ENCODE measurements at regions not wholly inside any gene's neighbourhood (a gene's known extent, or its start where the extent isn't known, plus 50 kb on each side); places are given as distances from the start of the nearest gene placed in this dataset.

DNA sequence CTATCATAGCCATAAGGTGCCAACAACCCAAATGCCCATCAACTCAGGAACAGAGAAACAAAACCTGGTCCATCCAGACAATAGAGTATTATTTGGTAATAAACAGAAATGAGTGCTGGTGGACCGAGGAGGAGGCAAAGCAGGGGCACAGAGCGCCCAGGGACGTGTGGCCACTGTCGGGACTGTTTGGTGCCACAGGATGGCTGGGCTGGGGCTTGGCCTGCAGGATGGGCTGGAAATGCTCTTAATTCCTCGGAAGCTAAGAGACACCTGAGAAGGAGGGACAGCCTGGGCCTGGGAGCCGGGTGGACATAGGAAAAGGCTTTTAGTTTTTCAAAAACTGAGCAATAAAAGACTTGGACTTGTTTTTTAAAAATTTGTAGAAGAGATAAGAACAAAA is 216.4 kb downstream of the DLL1 start:
- no peaks in the 10 kb centered on the region for H3K4me1 Mint-ChIP-seq (ENCODE audit: low read depth)
- peaks cover 2% of the 10 kb centered on the region for H3K36me3 Mint-ChIP-seq (ENCODE audit: insufficient read depth)
- peaks cover 15% of the 10 kb centered on the region for H3K9me3 Mint-ChIP-seq (ENCODE audit: low read depth)
- H3K27me3 Mint-ChIP-seq: no peaks in the 10 kb centered on the region
- TF ChIP-seq, protein P1, sequence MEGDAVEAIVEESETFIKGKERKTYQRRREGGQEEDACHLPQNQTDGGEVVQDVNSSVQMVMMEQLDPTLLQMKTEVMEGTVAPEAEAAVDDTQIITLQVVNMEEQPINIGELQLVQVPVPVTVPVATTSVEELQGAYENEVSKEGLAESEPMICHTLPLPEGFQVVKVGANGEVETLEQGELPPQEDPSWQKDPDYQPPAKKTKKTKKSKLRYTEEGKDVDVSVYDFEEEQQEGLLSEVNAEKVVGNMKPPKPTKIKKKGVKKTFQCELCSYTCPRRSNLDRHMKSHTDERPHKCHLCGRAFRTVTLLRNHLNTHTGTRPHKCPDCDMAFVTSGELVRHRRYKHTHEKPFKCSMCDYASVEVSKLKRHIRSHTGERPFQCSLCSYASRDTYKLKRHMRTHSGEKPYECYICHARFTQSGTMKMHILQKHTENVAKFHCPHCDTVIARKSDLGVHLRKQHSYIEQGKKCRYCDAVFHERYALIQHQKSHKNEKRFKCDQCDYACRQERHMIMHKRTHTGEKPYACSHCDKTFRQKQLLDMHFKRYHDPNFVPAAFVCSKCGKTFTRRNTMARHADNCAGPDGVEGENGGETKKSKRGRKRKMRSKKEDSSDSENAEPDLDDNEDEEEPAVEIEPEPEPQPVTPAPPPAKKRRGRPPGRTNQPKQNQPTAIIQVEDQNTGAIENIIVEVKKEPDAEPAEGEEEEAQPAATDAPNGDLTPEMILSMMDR (IDR thresholded peaks at IDR 0.05; ENCODE audit: unreplicated experiment): no peak
- DNase-seq (ENCODE audit: low spot score, unreplicated experiment): no peak
- no peak overlapping the region for H3K4me3 Mint-ChIP-seq (ENCODE audit: low read depth)
- no peak overlapping the region for H3K27ac Mint-ChIP-seq

DNA sequence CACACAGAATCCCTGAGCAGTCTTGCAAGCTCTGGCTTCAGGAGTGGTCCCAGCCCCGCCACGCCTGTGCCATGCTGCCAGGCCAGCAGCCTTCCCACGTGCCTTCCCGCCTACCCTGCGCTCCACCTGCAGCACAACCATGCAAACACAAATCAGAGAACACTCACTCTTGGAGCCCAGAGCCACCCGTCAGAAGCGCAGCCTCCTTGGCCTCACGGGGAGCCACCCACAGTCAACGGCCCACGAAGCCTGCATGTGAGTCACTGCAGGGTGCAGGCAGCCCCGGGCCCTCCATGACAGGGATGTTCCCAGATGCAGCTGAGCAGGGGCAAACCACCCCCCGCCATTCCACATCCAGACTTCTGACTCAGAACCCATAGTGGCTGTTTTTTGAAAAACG is 217.0 kb downstream of the DLL1 start:
- no peaks in the 10 kb centered on the region for H3K27me3 Mint-ChIP-seq
- no peaks in the 10 kb centered on the region for H3K4me1 Mint-ChIP-seq (ENCODE audit: low read depth)
- TF ChIP-seq, protein P1 (IDR thresholded peaks at IDR 0.05; ENCODE audit: unreplicated experiment): no peak
- no peak overlapping the region for H3K27ac Mint-ChIP-seq
- H3K4me3 Mint-ChIP-seq (ENCODE audit: low read depth): no peak overlapping the region
- H3K36me3 Mint-ChIP-seq (ENCODE audit: insufficient read depth): no peaks in the 10 kb centered on the region
- H3K9me3 Mint-ChIP-seq (ENCODE audit: low read depth): peaks cover 14% of the 10 kb centered on the region
- DNase-seq (ENCODE audit: low spot score, unreplicated experiment): no peak

DNA sequence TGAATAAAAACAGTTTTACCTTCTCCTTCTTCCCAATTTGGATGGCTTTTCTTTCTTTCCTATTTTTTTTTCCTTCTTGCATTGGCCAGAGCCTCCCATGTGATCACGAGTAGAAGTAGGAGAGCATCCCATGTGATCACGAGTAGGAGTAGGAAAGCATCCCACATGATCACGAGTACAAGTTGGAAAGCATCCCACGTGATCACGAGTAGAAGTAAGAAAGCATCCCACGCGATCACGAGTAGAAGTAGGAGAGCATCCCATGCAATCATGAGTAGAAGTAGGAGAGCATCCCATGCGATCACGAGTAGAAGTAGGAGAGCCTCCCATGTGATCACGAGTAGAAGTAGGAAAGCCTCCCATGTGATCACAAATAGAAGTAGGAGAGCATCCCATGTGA is 218.6 kb downstream of the DLL1 start:
- no peak for DNase-seq (ENCODE audit: low spot score, unreplicated experiment)
- Mint-ChIP-seq H3K4me1 (ENCODE audit: low read depth) (no peaks in the 10 kb centered on the region), H3K9me3 (ENCODE audit: low read depth) (peaks cover 14% of the 10 kb centered on the region), H3K36me3 (ENCODE audit: insufficient read depth) (no peaks in the 10 kb centered on the region), H3K27me3 (no peaks in the 10 kb centered on the region), H3K4me3 (ENCODE audit: low read depth) (no peak overlapping the region), H3K27ac (no peak overlapping the region)
- TF ChIP-seq, protein P1 (IDR thresholded peaks at IDR 0.05; ENCODE audit: unreplicated experiment): no peak

DNA sequence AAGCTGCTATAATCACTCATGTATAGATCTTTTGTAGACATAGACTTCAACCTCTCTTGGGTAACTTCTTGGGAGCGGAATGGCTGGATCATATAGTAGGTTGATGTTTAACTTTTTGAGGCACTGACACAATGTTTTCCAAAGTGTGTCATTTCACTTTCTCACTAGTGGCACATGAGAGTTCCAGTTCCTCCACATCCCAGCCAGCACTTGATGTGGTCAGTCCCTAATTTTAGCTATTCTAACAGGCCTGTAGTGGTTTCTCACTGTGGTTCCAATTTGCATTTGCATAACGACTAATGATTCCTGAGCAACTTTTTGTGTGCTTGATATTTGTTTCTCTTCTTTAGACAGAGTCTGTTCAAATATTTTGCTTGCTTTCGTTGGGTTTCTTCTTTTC is 221.3 kb downstream of the DLL1 start:
- Mint-ChIP-seq H3K27ac (no peak overlapping the region), H3K27me3 (no peaks in the 10 kb centered on the region), H3K4me3 (ENCODE audit: low read depth) (no peak overlapping the region), H3K9me3 (ENCODE audit: low read depth) (peaks cover 14% of the 10 kb centered on the region), H3K4me1 (ENCODE audit: low read depth) (no peaks in the 10 kb centered on the region), H3K36me3 (ENCODE audit: insufficient read depth) (no peaks in the 10 kb centered on the region)
- DNase-seq (ENCODE audit: low spot score, unreplicated experiment): no peak
- TF ChIP-seq, protein P1 (IDR thresholded peaks at IDR 0.05; ENCODE audit: unreplicated experiment): no peak

DNA sequence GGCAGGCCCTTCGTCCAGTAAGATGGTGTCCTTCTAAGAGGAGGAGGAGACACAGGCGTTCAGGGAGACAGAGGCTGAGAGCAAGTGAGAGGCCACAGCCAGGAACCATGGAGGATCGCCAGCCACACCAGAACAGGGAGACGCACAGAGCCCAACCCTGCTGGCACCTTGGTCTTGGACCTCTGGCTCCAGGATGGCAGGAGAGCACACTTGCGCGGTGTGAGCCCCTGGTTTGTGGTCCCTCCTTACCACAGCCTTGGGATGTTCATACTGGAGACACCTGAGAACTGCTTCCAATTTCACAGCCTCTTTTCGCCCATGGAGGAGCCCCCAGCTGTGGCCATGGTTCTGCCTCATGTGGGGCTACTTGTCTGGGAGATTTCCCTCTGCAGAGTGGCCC is 222.4 kb downstream of the DLL1 start:
- no peak for DNase-seq (ENCODE audit: low spot score, unreplicated experiment)
- TF ChIP-seq, protein P1 (IDR thresholded peaks at IDR 0.05; ENCODE audit: unreplicated experiment): no peak
- Mint-ChIP-seq H3K36me3 (ENCODE audit: insufficient read depth) (no peaks in the 10 kb centered on the region), H3K9me3 (ENCODE audit: low read depth) (peaks cover 14% of the 10 kb centered on the region), H3K4me1 (ENCODE audit: low read depth) (peaks cover 4% of the 10 kb centered on the region), H3K4me3 (ENCODE audit: low read depth) (no peak overlapping the region), H3K27me3 (no peaks in the 10 kb centered on the region), H3K27ac (no peak overlapping the region)
